K562 (cell line): ENCODE measurements at regions not wholly inside any gene's neighbourhood (a gene's known extent, or its start where the extent isn't known, plus 50 kb on each side); places are given as distances from the start of the nearest gene placed in this dataset.

Experiments used
- ATAC-seq: fragments of 200-7000 bp; cut with Tn5 transposase; 3 replicates; pipeline ENCODE4 v1.9.1; 2020; ENCODE audit warnings: moderate library complexity
- BruUV-seq: library from RNA; stranded (reverse); fragments of 400-500 nt; replicated peaks from 2 replicates; lab custom pipeline; 2021; lab: Mats Ljungman, UMichigan
- CTCF ChIA-PET: fragments of 300-600 bp; formaldehyde crosslinking; extraction: SDS; loops from one replicate; lab custom pipeline; 2021; ENCODE audit warnings: low intra/inter-chr PET ratio; lab: Yijun Ruan, JAX
- POLR2A ChIA-PET: fragments of 300-600, 350-650 bp; sonication (Branson Sonifier 250); formaldehyde crosslinking; extraction: SDS; loops from one replicate; lab custom pipeline; 2021; ENCODE audit warnings: antibody characterized with exemption, inconsistent platforms; lab: Yijun Ruan, JAX
- DNase-seq, 4 experiments: peaks; one replicate each; pipeline versions ENCODE4 v3.0.0 to v3.0.0-alpha.2; 2011 to 2018; ENCODE audit warnings: low spot score in 3 of 4, mixed read lengths in 3 of 4; ENCODE audit errors: extremely low read depth in 1 of 4
- FAIRE-seq: peaks from 2 replicates; lab custom pipeline; 2011; peaks lifted over from hg19 to GRCh38; lab: Jason Lieb, UNC
- H2AFZ ChIP-seq: 2 replicates; pipeline ENCODE4 v1.6.0; 2011; ENCODE audit warnings: low read depth, low read length, control low read depth, inconsistent platforms
- H3K27ac ChIP-seq: fragments of 200-600 bp; 3 replicates; pipeline ENCODE4 v1.8.0; 2011; ENCODE audit warnings: low read depth, mild to moderate bottlenecking, control low read depth, inconsistent platforms, low read length, moderate library complexity, mixed read lengths; ENCODE audit errors: extremely low read depth
- H3K27me3 ChIP-seq, 2 experiments: fragments of 300-600 bp in 1 of 2; 2 replicates in 1 of 2; 3 replicates in 1 of 2; pipeline versions ENCODE4 v1.6.0 to v1.8.0; 2011; ENCODE audit warnings: inconsistent platforms in 2 of 2, low read length in 2 of 2, mild to moderate bottlenecking in 1 of 2, mixed read lengths in 1 of 2, moderate library complexity in 1 of 2; ENCODE audit not compliant: control insufficient read depth in 2 of 2, insufficient read depth in 2 of 2
- H3K36me3 ChIP-seq: fragments of 300-600 bp; 3 replicates; pipeline ENCODE4 v1.8.0; 2011; ENCODE audit warnings: mild to moderate bottlenecking, low read length, inconsistent platforms; ENCODE audit not compliant: control insufficient read depth, insufficient read depth
- H3K4me1 ChIP-seq, 2 experiments: fragments of 200-600 bp in 1 of 2; replicated peaks in 1 of 2; 2 replicates in 1 of 2; 3 replicates in 1 of 2; pipeline versions ENCODE4 v1.5.1 to v1.8.0; 2011; ENCODE audit warnings: inconsistent platforms in 2 of 2, low read length in 2 of 2, mild to moderate bottlenecking in 1 of 2, mixed read lengths in 1 of 2, moderate library complexity in 1 of 2; ENCODE audit not compliant: control insufficient read depth in 2 of 2, insufficient read depth in 2 of 2
- H3K4me2 ChIP-seq: 2 replicates; pipeline ENCODE4 v1.6.1; 2011; ENCODE audit warnings: low read length, control low read depth, inconsistent platforms, mixed read lengths; ENCODE audit not compliant: insufficient read depth
- H3K4me3 ChIP-seq: fragments of 200-600 bp; sonication (generic), shearing (Covaris generic); 2 replicates; pipeline ENCODE4 v1.5.1; 2016; ENCODE audit warnings: control low read depth, inconsistent platforms
- H3K79me2 ChIP-seq: fragments of 200-600 bp; 3 replicates; pipeline ENCODE4 v1.8.0; 2011; ENCODE audit warnings: low read length, inconsistent platforms; ENCODE audit not compliant: control insufficient read depth, insufficient read depth
- H3K9ac ChIP-seq, 2 experiments: 2 replicates each; pipeline versions ENCODE4 v1.6.0 to v1.6.1; 2011; ENCODE audit warnings: low read depth in 2 of 2, low read length in 2 of 2, control low read depth in 1 of 2, inconsistent platforms in 1 of 2, mild to moderate bottlenecking in 1 of 2, mixed read lengths in 1 of 2; ENCODE audit not compliant: insufficient read depth in 1 of 2
- H3K9me1 ChIP-seq: one replicate; pipeline ENCODE4 v1.6.0; 2011; ENCODE audit warnings: inconsistent platforms, mild to moderate bottlenecking, low read length, moderate library complexity; ENCODE audit not compliant: control insufficient read depth, insufficient read depth
- H3K9me3 ChIP-seq: replicated peaks from 2 replicates; pipeline ENCODE4 v1.5.1; 2011; ENCODE audit warnings: low read depth, low read length, inconsistent platforms; ENCODE audit not compliant: control insufficient read depth, insufficient read depth
- H4K20me1 ChIP-seq: replicated peaks from 2 replicates; pipeline ENCODE4 v1.6.1; 2011; ENCODE audit warnings: low read length, inconsistent platforms, mixed read lengths; ENCODE audit not compliant: control insufficient read depth, insufficient read depth
- ASH1L ChIP-seq: fragments of 450-650 bp; IDR thresholded peaks from 2 replicates; pipeline ENCODE4 v1.6.1; 2018; ENCODE audit warnings: borderline replicate concordance, mild to moderate bottlenecking, low read depth; ENCODE audit not compliant: partially characterized antibody
- CC2D1A ChIP-seq: fragments of 450-650 bp; IDR thresholded peaks from 2 replicates; pipeline ENCODE4 v1.6.1; 2017; ENCODE audit warnings: mild to moderate bottlenecking
- ILF3 ChIP-seq: fragments of 450-650 bp; IDR thresholded peaks from 2 replicates; pipeline ENCODE4 v1.6.1; 2018; ENCODE audit warnings: antibody characterized with exemption, mild to moderate bottlenecking, moderate library complexity, borderline replicate concordance
- KHSRP ChIP-seq: fragments of 450-650 bp; IDR thresholded peaks from 2 replicates; pipeline ENCODE4 v1.6.1; 2017
- LARP7 ChIP-seq: fragments of 450-650 bp; IDR thresholded peaks from 2 replicates; pipeline ENCODE4 v1.6.1; 2016
- PCBP1 ChIP-seq: fragments of 200-400 bp; formaldehyde crosslinking; IDR thresholded peaks from 2 replicates; pipeline ENCODE4 v1.6.1; 2018; ENCODE audit warnings: mild to moderate bottlenecking, low read depth, low read length; ENCODE audit not compliant: poor library complexity, severe bottlenecking
- PPARD ChIP-seq: fragments of 250-450 bp; sonication (Bioruptor Pico); IDR thresholded peaks from 2 replicates; pipeline ENCODE4 v1.8.0; 2022; ENCODE audit warnings: inconsistent platforms, mild to moderate bottlenecking, moderate library complexity
- ZKSCAN1 ChIP-seq: fragments of 150-350 bp; IDR thresholded peaks from 2 replicates; pipeline ENCODE4 v1.6.1; 2016; ENCODE audit warnings: low read depth, low read length
- ZNF232 ChIP-seq: sonication (generic); formaldehyde crosslinking; IDR thresholded peaks from 2 replicates; pipeline ENCODE4 v1.8.0; 2022; ENCODE audit warnings: mild to moderate bottlenecking, missing genetic modification reagents
- WGBS: fragments of 100-300 bp; shearing (Covaris generic); methylation state at CpG from one replicate; pipeline ENCODE4 v1.1.6; 2016; ENCODE audit warnings: low coverage, mixed read lengths; ENCODE audit not compliant: insufficient coverage; ENCODE audit errors: missing lambda C conversion rate; 5-methylcytosine and 5-hydroxymethylcytosine counted together
- in situ Hi-C: fragments of 300-500 bp; cut with MboI; formaldehyde crosslinking; loops from 4 replicates; pipeline ENCODE4 v1.15.0; 2018; ENCODE audit warnings: inconsistent platforms, mixed read lengths
- intact Hi-C: fragments of 100-400 bp; cut with micrococcal nuclease; formaldehyde crosslinking; loops from 2 replicates; pipeline ENCODE4 v1.14.2; 2022
- TF ChIP-seq, protein P1 (sequence below): fragments of 200-800 bp; sonication (Bioruptor generic); IDR thresholded peaks from 2 replicates; pipeline ENCODE4 v1.6.1; 2017; ENCODE audit warnings: missing genetic modification characterization, missing compliant biosample characterization
- TF ChIP-seq, protein P2 (sequence below): IDR thresholded peaks from 2 replicates; pipeline ENCODE4 v1.6.1; 2011; ENCODE audit not compliant: insufficient read length; ENCODE audit errors: extremely low read depth
- TF ChIP-seq, protein P3 (sequence below): sonication (generic); formaldehyde crosslinking; IDR thresholded peaks from 2 replicates; pipeline ENCODE4 v1.9.0; 2022; ENCODE audit warnings: mild to moderate bottlenecking, missing genetic modification reagents
- TF ChIP-seq, protein P4 (sequence below): fragments of 450-650 bp; formaldehyde crosslinking; IDR thresholded peaks from 2 replicates; pipeline ENCODE4 v1.4.0; 2020; ENCODE audit warnings: mild to moderate bottlenecking, moderate library complexity
- TF ChIP-seq, protein P5 (sequence below): fragments of 250-450 bp; sonication (Bioruptor Pico); IDR thresholded peaks from 2 replicates; pipeline ENCODE4 v1.6.1; 2021; ENCODE audit warnings: mild to moderate bottlenecking

DNA sequence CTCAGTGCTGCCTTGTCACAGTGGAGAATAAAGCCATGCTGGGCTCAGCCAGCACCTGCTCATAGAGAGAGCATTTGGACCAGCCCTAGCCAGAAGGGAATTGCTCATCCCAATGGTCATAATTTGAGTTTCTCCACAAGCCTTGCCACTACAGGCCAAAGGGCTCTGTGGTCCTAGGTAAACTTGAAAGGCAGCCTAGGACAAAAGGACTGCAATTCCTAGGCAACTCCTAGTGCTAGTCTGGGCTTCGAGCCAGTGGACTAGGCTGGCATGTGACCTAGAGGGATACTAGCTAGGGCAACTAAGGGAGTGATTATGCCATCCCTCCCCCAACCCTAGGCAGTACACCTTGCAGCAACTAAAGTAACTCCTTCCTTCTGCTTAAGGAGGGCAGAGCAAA is 516.2 kb downstream of the BCKDHB start:
- H4K20me1 ChIP-seq, result no peaks in the 10 kb centered on the region
- in situ Hi-C loops (no loop called here), intact Hi-C loops (no loop called here)
- peaks cover 4% of the 10 kb centered on the region; the same call in 1 of the 2 replicates for H3K9me3 ChIP-seq
- DNase-seq (no peak), FAIRE-seq (no peak), ATAC-seq (no peak)
- H3K27ac ChIP-seq, result no peak overlapping the region
- POLR2A ChIA-PET, result no interaction called here
- no peak overlapping the region for H3K4me3 ChIP-seq
- no peaks in the 10 kb centered on the region for H3K9me1 ChIP-seq
- BruUV-seq, result no TSS peak
- H3K79me2 ChIP-seq, result no peaks in the 10 kb centered on the region
- H3K36me3 ChIP-seq, result no peaks in the 10 kb centered on the region
- CTCF ChIA-PET, result no interaction called here
- 0% methylated on average over 1 of the region's 1 CpG for WGBS
- no peaks in the 10 kb centered on the region for H3K27me3 ChIP-seq
- H3K4me1 ChIP-seq, result no peaks in the 10 kb centered on the region
- H3K9ac ChIP-seq, result no peak overlapping the region
- H3K4me2 ChIP-seq, result no peak overlapping the region
- H2AFZ ChIP-seq, result no peak overlapping the region
- TF ChIP-seq LARP7 (no peak), ZNF232 (CRISPR knock-in tag) (no peak), CC2D1A (no peak), KHSRP (no peak), PPARD (CRISPR knock-in tag) (no peak), ILF3 (no peak), ASH1L (no peak), ZKSCAN1 (no peak), PCBP1 (no peak)
- TF ChIP-seq, protein P1, sequence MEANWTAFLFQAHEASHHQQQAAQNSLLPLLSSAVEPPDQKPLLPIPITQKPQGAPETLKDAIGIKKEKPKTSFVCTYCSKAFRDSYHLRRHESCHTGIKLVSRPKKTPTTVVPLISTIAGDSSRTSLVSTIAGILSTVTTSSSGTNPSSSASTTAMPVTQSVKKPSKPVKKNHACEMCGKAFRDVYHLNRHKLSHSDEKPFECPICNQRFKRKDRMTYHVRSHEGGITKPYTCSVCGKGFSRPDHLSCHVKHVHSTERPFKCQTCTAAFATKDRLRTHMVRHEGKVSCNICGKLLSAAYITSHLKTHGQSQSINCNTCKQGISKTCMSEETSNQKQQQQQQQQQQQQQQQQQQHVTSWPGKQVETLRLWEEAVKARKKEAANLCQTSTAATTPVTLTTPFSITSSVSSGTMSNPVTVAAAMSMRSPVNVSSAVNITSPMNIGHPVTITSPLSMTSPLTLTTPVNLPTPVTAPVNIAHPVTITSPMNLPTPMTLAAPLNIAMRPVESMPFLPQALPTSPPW (CRISPR knock-in tag), result no peak
- TF ChIP-seq, protein P2, sequence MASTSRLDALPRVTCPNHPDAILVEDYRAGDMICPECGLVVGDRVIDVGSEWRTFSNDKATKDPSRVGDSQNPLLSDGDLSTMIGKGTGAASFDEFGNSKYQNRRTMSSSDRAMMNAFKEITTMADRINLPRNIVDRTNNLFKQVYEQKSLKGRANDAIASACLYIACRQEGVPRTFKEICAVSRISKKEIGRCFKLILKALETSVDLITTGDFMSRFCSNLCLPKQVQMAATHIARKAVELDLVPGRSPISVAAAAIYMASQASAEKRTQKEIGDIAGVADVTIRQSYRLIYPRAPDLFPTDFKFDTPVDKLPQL, result no peak
- TF ChIP-seq, protein P3, sequence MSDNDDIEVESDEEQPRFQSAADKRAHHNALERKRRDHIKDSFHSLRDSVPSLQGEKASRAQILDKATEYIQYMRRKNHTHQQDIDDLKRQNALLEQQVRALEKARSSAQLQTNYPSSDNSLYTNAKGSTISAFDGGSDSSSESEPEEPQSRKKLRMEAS, result no peak
- TF ChIP-seq, protein P4, sequence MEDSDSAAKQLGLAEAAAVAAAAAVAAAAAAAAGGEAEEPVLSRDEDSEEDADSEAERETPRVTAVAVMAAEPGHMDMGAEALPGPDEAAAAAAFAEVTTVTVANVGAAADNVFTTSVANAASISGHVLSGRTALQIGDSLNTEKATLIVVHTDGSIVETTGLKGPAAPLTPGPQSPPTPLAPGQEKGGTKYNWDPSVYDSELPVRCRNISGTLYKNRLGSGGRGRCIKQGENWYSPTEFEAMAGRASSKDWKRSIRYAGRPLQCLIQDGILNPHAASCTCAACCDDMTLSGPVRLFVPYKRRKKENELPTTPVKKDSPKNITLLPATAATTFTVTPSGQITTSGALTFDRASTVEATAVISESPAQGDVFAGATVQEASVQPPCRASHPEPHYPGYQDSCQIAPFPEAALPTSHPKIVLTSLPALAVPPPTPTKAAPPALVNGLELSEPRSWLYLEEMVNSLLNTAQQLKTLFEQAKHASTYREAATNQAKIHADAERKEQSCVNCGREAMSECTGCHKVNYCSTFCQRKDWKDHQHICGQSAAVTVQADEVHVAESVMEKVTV (CRISPR knock-in tag), result no peak
- TF ChIP-seq, protein P5, sequence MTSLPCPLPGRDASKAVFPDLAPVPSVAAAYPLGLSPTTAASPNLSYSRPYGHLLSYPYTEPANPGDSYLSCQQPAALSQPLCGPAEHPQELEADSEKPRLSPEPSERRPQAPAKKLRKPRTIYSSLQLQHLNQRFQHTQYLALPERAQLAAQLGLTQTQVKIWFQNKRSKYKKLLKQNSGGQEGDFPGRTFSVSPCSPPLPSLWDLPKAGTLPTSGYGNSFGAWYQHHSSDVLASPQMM, result no peak
